GM21515 (cell line): ENCODE measurements at regions not wholly inside any gene's neighbourhood (a gene's known extent, or its start where the extent isn't known, plus 50 kb on each side); places are given as distances from the start of the nearest gene placed in this dataset.
"Not testable (repeated sequence)": the region's sequence is repeated elsewhere in the genome, so short reads cannot be mapped to it uniquely, and the experiment has no call there.

Experiments
- ATAC-seq: cut with Tn5 transposase; IDR thresholded peaks from one replicate; pipeline ENCODE4 v1.9.1; 2021; ENCODE audit not compliant: unreplicated experiment

- no peak for ATAC-seq
Measured at GRCh38 chr12:131287015-131287937, 333.6 kb downstream of the ADGRD1 start.

GRCh38 chr12:131287938-131288764 is 334.4 kb downstream of the ADGRD1 start:
- ATAC-seq, result no peak

- not testable (repeated sequence) for ATAC-seq
Measured at GRCh38 chr12:131288765-131289695, 335.3 kb downstream of the ADGRD1 start.

GRCh38 chr12:131289807-131290206 is 336.1 kb downstream of the ADGRD1 start:
- ATAC-seq, result not testable (repeated sequence)

DNA sequence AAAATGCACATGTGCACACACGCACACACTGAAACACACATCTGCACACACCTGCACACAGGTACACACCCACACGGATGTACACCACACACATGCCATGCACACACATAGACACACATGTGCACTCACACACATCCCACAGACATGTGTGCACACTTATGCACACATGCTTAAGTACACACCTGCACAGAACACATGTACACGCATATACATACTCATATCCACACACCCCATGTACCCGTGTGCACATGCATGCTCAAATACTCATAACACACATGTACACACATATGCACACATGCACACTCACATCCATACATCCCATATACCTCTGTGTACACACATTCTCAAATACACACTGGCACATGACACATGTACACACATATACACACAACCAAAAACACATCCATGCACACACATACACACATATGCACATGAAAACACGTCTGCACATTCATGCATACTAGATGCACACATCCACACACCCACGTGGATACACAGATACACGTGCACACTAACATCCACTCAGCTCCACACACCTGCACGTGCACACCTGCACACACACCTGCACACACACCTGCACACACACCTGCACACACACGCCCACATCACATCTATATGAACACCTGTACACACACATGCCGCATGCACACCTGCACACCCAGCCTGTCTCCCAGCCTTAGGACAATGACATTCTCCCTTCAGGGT is 336.7 kb downstream of the ADGRD1 start:
- ATAC-seq, result no peak

DNA sequence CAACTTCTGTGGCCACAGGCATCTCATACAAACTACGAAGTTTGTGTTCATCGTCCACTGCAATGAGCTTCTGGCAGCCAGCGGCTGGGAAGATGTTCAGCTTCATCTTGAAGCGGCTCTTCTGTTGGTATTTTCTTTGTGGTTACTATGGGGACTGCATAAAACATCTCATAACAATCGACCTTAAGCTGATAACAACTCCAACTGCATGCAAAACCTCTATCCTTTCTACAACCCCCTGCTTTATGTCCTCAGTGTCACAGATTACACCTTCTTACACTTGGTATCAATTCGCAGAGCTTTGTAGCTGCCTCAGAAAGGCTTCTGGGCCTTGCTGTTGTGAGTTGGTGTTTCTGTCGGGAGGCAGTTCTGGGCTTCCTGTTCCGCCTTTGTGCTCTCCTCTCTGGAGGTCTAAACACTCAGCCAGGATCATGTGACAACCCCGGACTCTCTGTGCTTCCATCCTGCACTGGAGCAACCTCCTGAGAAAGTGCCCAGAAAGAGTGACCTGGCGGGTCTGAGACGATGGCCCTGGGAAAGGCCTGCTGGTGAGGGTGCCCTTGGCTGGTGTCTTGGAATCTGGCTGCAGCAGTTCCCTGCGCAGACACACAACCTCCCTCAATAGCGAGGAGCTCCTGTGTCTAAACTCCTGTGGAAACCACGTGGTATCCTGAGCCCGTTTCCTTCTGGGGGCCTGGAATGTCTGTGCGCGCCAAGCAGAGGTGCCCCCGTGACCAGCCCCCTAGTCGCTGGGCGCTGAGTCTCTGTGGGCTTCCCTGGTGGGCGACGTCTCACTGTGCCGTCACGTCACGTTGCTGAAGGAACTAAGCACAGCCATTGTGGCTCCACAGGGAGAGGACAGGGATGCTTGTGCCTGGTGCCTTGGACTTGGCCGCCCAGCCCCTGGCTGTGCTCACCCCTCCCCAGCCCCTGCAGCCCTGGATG is 339.6 kb downstream of the ADGRD1 start:
- not testable (repeated sequence) for ATAC-seq

GRCh38 chr12:131294716-131295115 is 341.0 kb downstream of the ADGRD1 start:
- ATAC-seq, result not testable (repeated sequence)

GRCh38 chr12:131295117-131295516 is 341.4 kb downstream of the ADGRD1 start:
- not testable (repeated sequence) for ATAC-seq

DNA sequence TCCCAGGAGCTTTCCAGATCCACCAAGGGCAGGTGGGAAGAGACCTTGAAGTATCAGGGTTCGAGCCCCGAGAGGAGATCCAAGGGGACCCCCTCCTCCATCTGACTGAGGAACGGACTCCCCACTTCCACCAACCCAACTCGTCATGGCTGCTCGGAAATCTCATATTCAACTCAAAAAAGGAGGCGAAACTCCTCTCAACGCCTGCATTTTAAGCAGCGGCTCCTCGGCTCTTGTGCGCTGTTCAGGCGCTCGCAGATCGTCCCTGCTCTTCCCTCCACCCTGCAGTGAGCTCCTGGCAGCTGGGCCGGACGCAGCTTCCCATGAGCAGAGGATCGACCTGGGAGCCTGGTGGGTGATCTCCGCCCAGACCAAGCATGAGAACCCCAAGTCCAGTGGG is 341.9 kb downstream of the ADGRD1 start:
- ATAC-seq, result not testable (repeated sequence)

DNA sequence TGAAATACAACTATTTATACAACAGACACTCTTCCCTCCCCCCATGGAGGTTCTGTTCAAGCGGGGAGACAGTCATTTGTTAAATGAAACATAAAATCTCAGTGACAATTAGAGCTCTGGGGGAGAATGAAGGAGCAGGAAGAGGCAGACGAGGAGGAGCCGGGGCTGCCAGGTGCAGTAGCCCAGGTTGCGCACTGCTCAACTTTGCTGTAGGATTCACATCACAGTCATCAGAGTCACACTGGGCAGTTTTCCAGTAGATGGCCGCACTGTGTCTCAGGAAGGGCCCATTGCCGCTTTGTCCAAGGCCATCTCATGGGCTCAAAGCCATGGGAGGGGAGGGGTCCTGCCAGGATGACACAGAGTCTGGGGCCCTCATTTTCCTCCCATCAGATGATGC is 342.4 kb downstream of the ADGRD1 start:
- ATAC-seq, result not testable (repeated sequence)

GRCh38 chr12:131296651-131297050 is 342.9 kb downstream of the ADGRD1 start:
- ATAC-seq, result not testable (repeated sequence)

DNA sequence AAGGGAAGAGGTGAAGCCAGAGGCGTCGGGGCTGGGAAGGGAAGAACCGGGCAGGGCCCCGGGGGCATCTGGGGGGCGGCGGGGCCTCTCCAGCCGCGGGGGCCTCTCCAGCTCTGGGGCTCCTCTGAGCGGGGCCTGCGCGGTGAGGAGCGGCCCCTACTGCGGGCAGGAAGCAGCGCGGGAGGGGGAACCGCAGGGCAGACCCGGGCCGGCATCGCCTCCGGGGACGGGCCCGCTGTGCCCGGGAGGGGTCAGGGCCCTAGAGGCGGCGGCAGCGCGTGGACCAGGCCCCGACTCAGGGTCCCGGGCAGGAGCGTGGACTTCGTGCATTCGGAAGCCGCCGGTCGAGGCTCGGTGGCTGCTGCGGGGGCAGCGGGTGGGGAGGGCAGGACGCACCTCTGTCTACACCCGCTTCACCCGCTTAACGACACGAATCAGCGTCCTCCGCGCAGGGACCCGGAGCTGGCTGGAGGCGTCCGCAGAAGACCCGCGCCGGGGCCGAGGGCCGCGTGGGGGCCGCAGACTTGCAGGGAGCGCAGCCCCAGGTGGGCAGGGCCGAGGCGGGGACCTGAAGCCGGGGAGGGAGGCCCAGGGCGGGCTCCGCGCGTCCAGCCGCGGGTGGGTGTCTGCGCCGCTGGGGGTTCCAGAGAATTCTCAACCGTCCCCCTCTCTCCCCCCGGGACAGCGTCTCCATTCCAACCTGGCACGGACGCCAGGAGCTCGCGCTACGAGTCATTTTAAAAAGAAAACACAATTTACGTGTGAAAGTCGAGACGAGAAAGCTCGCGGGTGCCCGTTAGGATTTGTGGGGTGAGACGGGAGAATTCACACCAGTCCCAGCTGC is 345.0 kb downstream of the ADGRD1 start:
- ATAC-seq, result not testable (repeated sequence)

DNA sequence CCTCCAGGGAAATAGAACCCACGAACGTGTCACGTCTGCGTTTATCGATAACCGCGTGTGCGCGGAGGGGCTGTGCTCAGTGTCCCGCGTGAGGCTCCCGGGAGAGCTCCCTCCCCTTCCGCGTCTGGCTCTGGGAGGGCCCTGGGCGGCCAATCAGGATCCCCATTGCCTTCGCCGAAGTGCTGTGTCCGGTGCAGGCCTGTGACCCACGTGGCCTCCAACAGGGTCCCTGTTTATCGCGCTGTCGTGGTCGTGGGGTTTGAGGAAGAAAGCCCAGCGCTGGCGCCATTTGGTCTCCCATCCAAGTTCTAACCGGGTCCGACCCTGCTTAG is 345.6 kb downstream of the ADGRD1 start:
- ATAC-seq, result not testable (repeated sequence)

DNA sequence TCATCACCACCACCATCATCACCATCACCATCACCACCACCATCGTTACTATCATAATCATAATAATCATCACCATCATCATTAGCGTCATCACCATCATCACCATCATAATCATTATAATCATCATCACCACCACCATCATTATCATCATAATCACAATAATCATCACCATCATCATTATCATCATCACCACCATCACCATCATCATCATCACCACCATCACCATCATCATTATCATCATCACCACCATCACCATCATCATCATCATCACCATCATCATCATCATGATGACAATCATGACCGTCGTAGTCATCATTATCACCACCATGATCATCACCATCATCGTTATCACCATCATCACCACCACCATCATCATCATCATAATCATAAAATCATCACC is 349.9 kb downstream of the ADGRD1 start:
- ATAC-seq, result not testable (repeated sequence)

GRCh38 chr12:131304642-131305041 is 350.9 kb downstream of the ADGRD1 start:
- not testable (repeated sequence) for ATAC-seq

DNA sequence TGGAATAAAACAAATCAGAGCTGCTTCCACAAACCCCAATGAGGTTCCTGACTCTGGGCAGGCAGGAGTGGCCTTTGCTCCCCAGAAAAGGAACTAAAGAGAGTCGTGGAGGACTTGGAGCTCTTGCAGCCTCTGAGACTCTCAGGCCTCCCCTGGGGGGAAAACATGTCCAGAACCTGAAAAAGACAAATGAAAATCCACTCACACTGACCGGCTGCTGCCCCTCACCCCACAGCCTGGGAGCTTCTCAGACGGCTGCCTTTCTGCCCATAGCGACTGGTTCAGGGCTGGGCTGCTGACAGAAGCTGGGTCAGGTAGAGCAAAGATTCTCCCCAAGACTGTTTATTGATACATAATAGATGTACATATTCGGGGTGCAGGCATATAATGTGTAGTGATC is 356.0 kb downstream of the ADGRD1 start:
- ATAC-seq, result no peak

DNA sequence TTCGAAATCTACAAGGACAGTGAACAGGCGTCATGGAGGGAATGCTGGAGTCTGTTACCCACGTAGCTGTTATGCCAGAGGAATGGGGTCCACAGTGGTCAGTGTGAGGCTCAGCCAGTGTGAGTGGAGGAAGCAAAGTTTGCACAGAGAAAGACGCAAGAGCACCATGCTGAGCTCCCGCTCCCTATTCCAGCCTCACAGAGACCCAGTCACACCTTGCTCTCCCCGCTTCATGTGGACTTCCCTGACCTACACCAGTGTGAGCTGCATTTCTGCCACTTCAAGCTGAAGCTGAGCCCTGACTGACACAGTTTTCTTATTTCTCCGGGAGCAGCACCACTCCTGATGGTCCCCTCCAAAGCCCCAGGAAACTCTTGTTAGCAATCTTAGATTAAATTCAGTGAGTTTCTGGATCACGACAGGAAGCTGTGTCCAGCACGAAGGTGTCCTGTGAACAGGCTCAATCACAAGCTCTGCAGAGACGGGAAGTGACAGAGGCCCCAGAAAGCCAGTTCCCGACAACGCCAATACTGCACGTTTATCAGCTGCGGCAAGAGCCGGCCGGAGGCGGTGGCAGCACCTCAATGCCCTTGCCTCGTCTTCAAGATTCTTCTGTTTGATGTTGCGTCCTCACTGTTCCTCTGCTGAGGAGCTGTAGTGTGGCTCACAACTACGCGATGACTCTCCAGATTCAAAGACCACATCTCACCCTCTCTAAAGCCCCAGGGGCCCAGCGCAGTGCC is 356.7 kb downstream of the ADGRD1 start:
- not testable (repeated sequence) for ATAC-seq
